NCI-H446 (cell line): ENCODE measurements at regions not wholly inside any gene's neighbourhood (a gene's known extent, or its start where the extent isn't known, plus 50 kb on each side); places are given as distances from the start of the nearest gene placed in this dataset.

Source experiments
- DNase-seq, 2 experiments: peaks; one replicate each; lab custom pipeline; 2025; lab: John Stamatoyannopoulos, UW

DNA sequence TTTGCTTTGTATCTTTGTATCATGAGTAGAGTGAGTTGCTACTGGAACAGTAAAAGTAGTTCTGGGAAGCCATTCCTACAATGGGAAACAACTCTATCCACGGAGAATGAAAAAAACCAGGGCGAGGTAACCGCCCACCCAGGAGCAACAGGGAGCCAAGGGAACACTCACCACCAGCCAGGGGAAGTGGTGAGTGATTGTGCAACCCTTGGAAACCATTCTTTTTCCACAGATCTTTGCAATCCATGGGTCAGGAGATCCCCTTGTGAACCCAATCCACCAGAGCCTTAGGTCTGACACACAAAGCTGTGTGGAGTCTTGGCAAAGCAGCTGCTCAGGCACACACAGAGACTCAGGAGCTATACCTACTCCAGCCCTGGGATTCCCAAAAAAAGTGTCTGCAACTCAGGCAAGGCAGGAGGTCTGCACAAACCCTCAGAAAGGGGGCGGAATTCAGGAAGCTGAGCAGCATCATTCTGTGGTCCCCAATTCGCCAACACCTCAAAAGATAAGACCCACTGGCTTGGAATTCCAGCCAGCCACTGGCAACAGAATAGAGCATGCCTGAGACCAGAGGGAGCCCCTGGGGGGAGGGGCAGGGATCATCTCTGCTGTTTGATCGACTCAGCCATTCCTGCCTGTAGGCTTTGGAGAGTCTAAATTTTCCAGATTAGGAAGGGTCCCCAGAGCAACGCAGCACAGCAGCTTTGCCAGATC is 52.1 kb upstream of the PPFIA2 start:
- DNase-seq: no peak

DNA sequence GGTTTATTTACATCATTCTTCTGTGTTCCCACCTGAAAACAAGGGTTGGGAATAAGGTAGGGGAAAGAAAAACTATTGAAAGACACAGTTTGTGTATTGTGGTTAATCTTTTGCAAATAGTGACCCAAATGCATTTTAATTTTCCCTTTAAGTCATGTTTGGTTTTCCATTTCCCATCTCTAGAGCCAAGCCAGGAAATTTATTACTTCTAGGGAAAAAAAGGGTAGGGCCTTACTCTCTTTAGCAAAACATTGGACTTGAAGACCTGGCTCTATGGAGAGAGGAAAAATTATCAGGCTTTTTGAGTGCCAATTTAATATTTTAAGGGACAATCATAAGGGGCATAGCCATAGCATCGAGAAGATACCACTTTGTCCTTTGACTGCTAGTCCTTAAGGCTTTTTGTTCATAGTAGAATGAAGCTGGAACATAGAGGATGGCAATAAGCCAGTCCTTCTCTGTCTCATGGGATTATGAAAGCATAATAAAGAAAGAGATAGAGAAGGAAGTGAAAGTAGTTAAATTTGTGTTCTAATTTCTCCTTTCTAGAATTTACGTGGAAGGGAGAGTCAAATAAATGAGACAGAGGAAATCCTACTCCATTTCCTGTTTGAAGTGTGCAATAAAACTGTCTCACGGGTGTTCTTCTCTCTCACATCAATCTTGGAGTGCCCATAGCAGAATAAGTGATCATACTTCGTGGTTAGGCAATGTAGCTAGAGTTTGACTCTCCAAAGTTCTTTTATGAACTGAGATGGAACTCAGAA is 50.9 kb upstream of the PPFIA2 start:
- DNase-seq: no peak

DNA sequence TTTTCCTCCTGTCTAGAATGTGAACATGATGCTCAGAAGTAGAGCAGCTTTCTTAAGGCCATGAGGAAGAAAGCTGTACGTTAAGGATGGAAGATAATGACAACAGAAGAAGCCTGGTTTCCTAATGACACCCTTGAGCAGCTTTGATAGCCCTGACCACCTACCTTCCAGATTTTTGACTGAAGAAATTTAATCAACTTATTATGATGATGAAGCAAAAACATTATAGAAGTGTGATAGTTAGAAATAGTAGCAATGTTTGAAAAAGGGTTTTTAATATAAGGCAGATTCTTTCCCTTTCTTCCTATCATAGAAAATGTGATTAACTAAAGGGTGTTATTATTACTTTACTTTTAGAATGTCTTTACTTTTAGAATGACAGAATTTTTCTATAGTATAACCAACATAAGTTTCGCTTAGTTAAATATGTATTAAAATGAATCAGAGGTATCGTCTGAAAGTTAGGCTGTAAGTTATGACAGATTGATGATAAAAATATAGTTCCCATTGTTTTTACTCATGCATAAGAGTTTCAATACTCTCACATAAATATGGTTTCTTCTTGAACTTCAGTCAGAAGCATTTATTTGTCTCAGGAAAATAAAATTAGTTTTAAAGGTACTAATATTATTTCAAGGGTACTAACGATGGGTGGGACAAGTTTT is 50.1 kb upstream of the PPFIA2 start:
- DNase-seq: no peak
